IPS-18a (cell line): ENCODE measurements at regions not wholly inside any gene's neighbourhood (a gene's known extent, or its start where the extent isn't known, plus 50 kb on each side); places are given as distances from the start of the nearest gene placed in this dataset.

ENCODE experiments used
- H3K27ac ChIP-seq: one replicate; pipeline ENCODE4 v1.5.1; 2013; ENCODE audit warnings: low read length
- H3K27me3 ChIP-seq: one replicate; pipeline ENCODE4 v1.6.1; 2013; ENCODE audit warnings: mild to moderate bottlenecking, low read length; ENCODE audit not compliant: control insufficient read depth, insufficient read depth
- H3K36me3 ChIP-seq: one replicate; pipeline ENCODE4 v1.6.1; 2013; ENCODE audit warnings: low read depth, low read length; ENCODE audit not compliant: control insufficient read depth
- H3K4me1 ChIP-seq: one replicate; pipeline ENCODE4 v1.6.1; 2013; ENCODE audit warnings: low read depth, low read length; ENCODE audit not compliant: control insufficient read depth
- H3K4me3 ChIP-seq: one replicate; pipeline ENCODE4 v1.5.1; 2013; ENCODE audit warnings: low read length
- H3K9ac ChIP-seq: one replicate; pipeline ENCODE4 v1.6.1; 2013; ENCODE audit warnings: mild to moderate bottlenecking, low read length, moderate library complexity
- H3K9me3 ChIP-seq: one replicate; pipeline ENCODE4 v1.6.1; 2013; ENCODE audit warnings: low read depth, low read length; ENCODE audit not compliant: control insufficient read depth

- H3K36me3 ChIP-seq, result no peaks in the 10 kb centered on the region
- no peak overlapping the region for H3K9ac ChIP-seq
- H3K4me3 ChIP-seq, result no peak overlapping the region
- H3K9me3 ChIP-seq, result no peaks in the 10 kb centered on the region
- H3K27ac ChIP-seq, result no peak overlapping the region
- H3K27me3 ChIP-seq, result no peaks in the 10 kb centered on the region
- H3K4me1 ChIP-seq, result peaks cover 3% of the 10 kb centered on the region
Measured at GRCh38 chr2:185990861-185991525, 252.4 kb downstream of the FSIP2 start.

- no peaks in the 10 kb centered on the region for H3K36me3 ChIP-seq
- H3K9ac ChIP-seq, result no peak overlapping the region
- H3K4me1 ChIP-seq, result no peaks in the 10 kb centered on the region
- H3K27ac ChIP-seq, result no peak overlapping the region
- H3K9me3 ChIP-seq, result no peaks in the 10 kb centered on the region
- H3K4me3 ChIP-seq, result no peak overlapping the region
- no peaks in the 10 kb centered on the region for H3K27me3 ChIP-seq
Measured at GRCh38 chr2:185998562-185999070, 260.0 kb downstream of the FSIP2 start.

GRCh38 chr2:186009341-186009740, 270.7 kb downstream of the FSIP2 start:
- Histone ChIP-seq H3K36me3 (no peaks in the 10 kb centered on the region), H3K9ac (no peak overlapping the region), H3K9me3 (no peaks in the 10 kb centered on the region), H3K4me1 (peaks cover 5% of the 10 kb centered on the region), H3K4me3 (no peak overlapping the region), H3K27me3 (no peaks in the 10 kb centered on the region), H3K27ac (peak overlapping the region; percentile 49)

DNA sequence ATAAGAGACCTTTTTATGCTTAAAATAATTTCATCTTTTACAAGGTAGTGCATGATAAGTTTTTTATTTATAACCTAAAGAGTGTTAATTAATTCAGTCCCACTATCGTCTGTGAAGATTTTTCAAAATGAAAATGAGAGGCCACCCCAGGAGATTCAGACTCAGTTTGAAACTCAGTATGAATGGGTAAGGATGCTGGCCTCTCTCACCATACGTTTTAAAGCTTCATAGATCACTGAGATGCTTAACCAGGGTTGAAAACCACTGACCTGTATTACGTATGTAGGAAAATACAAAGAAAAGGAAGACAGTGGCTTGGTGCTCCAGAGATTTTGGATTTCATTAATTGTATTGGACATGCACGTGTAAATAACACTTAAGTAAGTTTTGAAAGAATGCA, 278.7 kb downstream of the FSIP2 start:
- H3K9ac ChIP-seq, result no peak overlapping the region

GRCh38 chr2:186024921-186025320, 286.3 kb downstream of the FSIP2 start:
- no peak overlapping the region for H3K9ac ChIP-seq
- no peaks in the 10 kb centered on the region for H3K9me3 ChIP-seq

More for the DNA sequence above, 278.7 kb downstream of the FSIP2 start:
- Histone ChIP-seq H3K9me3 (no peaks in the 10 kb centered on the region), H3K27me3 (no peaks in the 10 kb centered on the region), H3K4me1 (no peaks in the 10 kb centered on the region), H3K27ac (no peak overlapping the region), H3K4me3 (no peak overlapping the region), H3K36me3 (no peaks in the 10 kb centered on the region)

DNA sequence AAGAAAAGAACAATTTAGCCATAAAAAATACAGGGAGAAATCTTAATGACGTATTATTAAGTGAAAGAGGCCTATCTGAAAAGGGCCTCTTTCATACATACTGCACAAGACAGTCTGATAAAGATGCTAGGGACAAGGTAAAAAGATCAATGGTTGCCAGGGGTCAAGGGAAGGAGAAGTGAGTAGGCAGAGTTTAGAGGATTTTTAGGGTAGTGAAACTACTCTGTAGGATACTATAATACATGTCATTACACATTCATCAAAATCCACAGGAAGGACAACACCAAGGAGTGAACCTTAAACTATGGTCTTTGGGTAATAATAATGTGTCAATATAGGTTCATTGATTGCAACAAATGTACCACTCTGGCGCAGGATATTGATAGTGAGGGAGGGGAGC, 289.3 kb downstream of the FSIP2 start:
- Histone ChIP-seq H3K36me3 (no peaks in the 10 kb centered on the region), H3K4me3 (no peak overlapping the region), H3K9me3 (no peaks in the 10 kb centered on the region), H3K27me3 (no peaks in the 10 kb centered on the region), H3K9ac (no peak overlapping the region), H3K27ac (no peak overlapping the region), H3K4me1 (no peaks in the 10 kb centered on the region)

More at GRCh38 chr2:186024921-186025320, 286.3 kb downstream of the FSIP2 start:
- no peaks in the 10 kb centered on the region for H3K4me1 ChIP-seq
- no peaks in the 10 kb centered on the region for H3K27me3 ChIP-seq
- H3K4me3 ChIP-seq, result no peak overlapping the region
- no peaks in the 10 kb centered on the region for H3K36me3 ChIP-seq
- no peak overlapping the region for H3K27ac ChIP-seq

GRCh38 chr2:186031229-186031628, 292.6 kb downstream of the FSIP2 start:
- no peaks in the 10 kb centered on the region for H3K27me3 ChIP-seq
- no peak overlapping the region for H3K4me3 ChIP-seq
- no peaks in the 10 kb centered on the region for H3K9me3 ChIP-seq
- H3K4me1 ChIP-seq, result no peaks in the 10 kb centered on the region
- H3K27ac ChIP-seq, result no peak overlapping the region
- H3K36me3 ChIP-seq, result no peaks in the 10 kb centered on the region
- H3K9ac ChIP-seq, result no peak overlapping the region

- Histone ChIP-seq H3K27ac (no peak overlapping the region), H3K4me1 (no peaks in the 10 kb centered on the region)
Measured at GRCh38 chr2:186032102-186032738, 293.6 kb downstream of the FSIP2 start.

GRCh38 chr2:186032930-186033329, 294.3 kb downstream of the FSIP2 start:
- H3K27me3 ChIP-seq, result no peaks in the 10 kb centered on the region
- no peaks in the 10 kb centered on the region for H3K9me3 ChIP-seq
- no peak overlapping the region for H3K4me3 ChIP-seq
- H3K36me3 ChIP-seq, result no peaks in the 10 kb centered on the region
- no peaks in the 10 kb centered on the region for H3K4me1 ChIP-seq
- no peak overlapping the region for H3K27ac ChIP-seq
- H3K9ac ChIP-seq, result no peak overlapping the region

More at GRCh38 chr2:186032102-186032738, 293.6 kb downstream of the FSIP2 start:
- Histone ChIP-seq H3K9me3 (no peaks in the 10 kb centered on the region), H3K4me3 (no peak overlapping the region), H3K9ac (no peak overlapping the region), H3K36me3 (no peaks in the 10 kb centered on the region), H3K27me3 (no peaks in the 10 kb centered on the region)

DNA sequence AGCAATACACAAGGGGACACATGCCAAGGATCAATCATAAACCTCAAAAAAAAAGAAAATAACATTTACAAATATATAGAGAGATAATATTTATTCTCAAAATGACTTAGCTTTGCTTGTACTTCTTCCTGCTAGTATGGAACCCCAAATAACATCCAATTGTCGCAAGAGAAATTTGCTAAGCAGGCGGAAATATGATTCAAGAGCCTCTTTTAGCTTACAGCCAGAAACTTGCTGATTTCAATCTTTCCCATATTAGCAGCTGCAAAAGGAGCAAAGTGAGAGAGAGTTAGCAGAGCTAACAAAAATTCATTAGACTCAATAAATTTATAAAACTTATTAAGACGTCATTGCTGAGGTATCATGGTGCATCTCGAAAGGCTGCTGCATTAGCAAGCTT, 294.9 kb downstream of the FSIP2 start:
- H3K36me3 ChIP-seq, result no peaks in the 10 kb centered on the region
- H3K9me3 ChIP-seq, result no peaks in the 10 kb centered on the region
- no peaks in the 10 kb centered on the region for H3K4me1 ChIP-seq
- H3K27ac ChIP-seq, result no peak overlapping the region
- no peak overlapping the region for H3K4me3 ChIP-seq
- H3K27me3 ChIP-seq, result no peaks in the 10 kb centered on the region
- H3K9ac ChIP-seq, result no peak overlapping the region

GRCh38 chr2:186036862-186037449, 298.4 kb downstream of the FSIP2 start:
- Histone ChIP-seq H3K27ac (no peak overlapping the region), H3K27me3 (no peaks in the 10 kb centered on the region), H3K9me3 (no peaks in the 10 kb centered on the region), H3K9ac (no peak overlapping the region), H3K4me3 (no peak overlapping the region), H3K36me3 (no peaks in the 10 kb centered on the region), H3K4me1 (no peaks in the 10 kb centered on the region)
